GM12873 (cell line): ENCODE measurements at regions not wholly inside any gene's neighbourhood (a gene's known extent, or its start where the extent isn't known, plus 50 kb on each side); places are given as distances from the start of the nearest gene placed in this dataset.

Experiments used
- TF ChIP-seq, protein P1 (sequence below): IDR thresholded peaks from 2 replicates; pipeline ENCODE4 v1.5.1; 2012; ENCODE audit warnings: low read depth, mild to moderate bottlenecking, moderate library complexity, low read length, control low read depth; ENCODE audit not compliant: insufficient read depth; ENCODE audit errors: missing control alignments

DNA sequence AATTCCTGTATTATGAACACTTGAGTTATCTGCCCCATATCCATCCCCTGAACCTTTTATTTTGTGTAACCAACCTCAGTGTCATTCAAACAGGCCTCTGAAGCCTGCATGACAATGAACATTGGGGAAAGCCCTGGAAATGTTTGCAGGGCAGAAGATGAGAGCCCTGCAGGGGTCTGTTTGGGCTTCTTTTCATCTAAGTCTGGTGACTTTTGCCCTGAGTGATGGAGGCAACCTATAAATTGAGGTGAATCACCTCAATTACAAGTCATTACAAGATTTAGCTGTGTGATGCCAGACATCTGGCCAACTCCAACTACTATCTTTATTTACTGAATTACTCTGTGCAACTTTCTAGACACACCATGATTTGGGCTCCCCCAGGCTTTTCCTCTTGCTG lies 189.2 kb downstream of the MAF start:
- TF ChIP-seq, protein P1, sequence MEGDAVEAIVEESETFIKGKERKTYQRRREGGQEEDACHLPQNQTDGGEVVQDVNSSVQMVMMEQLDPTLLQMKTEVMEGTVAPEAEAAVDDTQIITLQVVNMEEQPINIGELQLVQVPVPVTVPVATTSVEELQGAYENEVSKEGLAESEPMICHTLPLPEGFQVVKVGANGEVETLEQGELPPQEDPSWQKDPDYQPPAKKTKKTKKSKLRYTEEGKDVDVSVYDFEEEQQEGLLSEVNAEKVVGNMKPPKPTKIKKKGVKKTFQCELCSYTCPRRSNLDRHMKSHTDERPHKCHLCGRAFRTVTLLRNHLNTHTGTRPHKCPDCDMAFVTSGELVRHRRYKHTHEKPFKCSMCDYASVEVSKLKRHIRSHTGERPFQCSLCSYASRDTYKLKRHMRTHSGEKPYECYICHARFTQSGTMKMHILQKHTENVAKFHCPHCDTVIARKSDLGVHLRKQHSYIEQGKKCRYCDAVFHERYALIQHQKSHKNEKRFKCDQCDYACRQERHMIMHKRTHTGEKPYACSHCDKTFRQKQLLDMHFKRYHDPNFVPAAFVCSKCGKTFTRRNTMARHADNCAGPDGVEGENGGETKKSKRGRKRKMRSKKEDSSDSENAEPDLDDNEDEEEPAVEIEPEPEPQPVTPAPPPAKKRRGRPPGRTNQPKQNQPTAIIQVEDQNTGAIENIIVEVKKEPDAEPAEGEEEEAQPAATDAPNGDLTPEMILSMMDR: no peak

DNA sequence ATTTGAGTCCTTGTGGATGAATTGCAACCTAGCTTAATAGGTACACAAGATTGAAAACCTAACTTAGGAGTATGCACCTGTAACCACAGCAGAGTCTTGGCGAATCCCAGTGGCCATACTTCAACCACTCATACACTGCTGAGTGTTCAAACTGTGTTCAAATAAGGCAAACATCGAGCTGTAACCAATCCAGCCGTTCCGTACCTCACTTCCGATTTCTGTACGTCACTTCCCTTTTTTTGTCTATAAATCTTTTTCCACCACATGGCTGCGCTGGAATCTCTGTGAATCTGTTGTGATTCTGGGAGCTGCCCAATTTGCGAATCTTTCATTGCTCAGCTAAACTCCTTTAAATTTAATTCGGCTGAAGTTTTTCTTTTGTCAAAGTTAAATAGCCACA lies 190.6 kb downstream of the MAF start:
- TF ChIP-seq, protein P1: no peak

DNA sequence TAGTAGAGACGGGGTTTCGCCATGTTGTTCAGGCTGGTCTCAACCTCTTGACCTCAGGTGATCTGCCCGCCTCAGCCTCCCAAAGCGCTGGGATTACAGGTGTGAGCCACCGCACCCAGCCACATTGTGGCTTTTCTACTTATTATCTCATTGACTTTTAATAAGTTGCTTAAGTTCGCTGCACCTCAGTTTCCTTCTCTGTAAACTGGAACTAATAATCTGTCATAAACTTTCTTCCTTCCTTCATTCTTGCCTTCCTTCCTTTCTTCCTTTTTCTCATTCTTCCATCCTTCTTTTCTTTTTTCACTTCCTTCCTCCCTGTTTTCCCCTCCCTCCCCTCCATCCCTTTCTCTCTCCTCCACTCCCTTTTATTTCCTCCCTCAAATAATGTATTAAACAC lies 192.2 kb downstream of the MAF start:
- TF ChIP-seq, protein P1: no peak

DNA sequence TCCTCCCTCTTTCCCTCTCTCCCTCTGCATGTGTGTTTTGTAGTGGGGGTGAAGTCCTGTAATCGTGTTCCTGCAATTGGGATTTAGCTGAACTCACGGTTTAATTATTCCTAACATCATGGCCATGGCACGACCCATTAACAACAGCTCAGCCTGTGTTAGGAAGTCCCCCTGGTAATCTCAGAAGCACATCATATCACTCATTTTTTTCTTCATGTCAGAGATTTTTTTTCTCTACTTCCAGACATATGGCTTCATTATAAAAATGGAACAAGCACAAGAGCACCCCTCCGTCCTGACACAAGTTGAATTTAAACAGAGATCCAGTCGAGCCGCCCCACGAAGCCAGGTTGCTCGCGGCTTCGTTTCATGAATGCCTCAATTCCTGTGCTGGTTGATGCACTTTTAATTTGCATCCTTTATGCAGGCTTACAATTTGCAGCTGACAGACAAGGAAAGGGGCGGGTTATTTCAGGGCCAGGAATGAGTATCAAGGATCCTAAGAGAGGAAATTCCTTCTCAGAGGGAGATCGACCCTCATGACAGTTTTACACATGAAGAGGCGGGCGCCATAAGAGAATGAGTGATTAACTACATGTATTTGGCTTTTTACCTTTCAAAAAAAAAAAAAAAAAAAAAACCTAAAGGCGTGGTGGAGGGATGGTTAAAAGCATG lies 192.9 kb downstream of the MAF start:
- TF ChIP-seq, protein P1: no peak

DNA sequence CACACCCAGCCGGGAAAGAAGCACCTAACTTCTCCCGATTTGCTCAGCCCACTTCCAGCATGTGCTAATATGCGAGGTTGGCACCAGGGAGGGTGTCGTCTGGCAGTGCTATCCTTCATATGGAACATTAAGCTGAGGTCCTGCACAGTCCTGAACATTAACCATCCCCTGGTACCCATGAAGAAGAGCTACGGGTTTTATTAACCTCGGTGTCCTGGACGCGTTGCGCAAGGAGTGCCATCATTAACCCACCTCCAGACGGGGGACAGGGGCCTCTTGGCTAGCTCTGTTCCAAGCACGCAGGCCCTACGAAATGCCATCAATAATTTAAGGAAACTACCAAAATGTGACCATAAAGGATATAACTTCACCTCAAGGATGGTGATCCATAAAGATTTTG lies 193.5 kb downstream of the MAF start:
- TF ChIP-seq, protein P1: no peak

DNA sequence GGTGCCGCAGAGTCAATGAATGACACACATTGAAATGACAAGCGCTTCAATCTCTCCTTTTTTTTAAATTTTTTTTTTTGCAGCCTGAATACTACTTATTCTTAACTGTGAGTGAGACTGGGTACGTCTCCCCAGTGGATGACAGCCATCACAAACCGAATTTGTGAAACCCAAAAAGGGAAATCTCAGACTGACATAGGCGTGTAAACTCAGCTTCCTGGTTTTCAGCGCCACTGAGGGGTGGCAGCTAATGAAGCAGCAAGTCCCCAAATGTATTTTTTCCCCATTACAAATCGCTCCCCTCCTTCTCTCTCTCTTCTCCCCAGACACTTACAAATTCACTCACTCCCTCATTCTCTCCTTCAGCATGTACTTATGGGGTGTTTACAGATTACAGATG lies 196.0 kb downstream of the MAF start:
- TF ChIP-seq, protein P1: no peak

DNA sequence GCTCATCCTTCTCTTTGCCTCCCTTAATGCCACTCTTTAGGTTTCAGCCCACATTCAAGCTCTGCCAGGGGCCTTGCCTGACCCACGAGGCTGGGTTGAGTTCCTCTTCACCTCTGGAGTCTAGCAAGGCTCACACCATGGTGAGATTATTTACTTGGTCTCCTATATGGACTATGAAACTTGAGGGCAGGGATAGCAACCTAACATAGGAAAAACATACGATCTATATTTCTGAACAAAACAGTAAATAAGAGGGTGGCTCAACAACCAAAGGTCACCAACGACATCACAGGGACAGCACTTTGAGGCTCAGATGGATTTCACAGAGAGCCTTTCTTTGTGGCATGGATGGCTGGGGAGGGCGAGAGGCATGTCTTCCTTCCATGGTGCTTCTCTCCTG lies 197.0 kb downstream of the MAF start:
- TF ChIP-seq, protein P1: no peak
